ENCODE measurements at regions not wholly inside any gene's neighbourhood (a gene's known extent, or its start where the extent isn't known, plus 50 kb on each side); places are given as distances from the start of the nearest gene placed in this dataset.

DNA sequence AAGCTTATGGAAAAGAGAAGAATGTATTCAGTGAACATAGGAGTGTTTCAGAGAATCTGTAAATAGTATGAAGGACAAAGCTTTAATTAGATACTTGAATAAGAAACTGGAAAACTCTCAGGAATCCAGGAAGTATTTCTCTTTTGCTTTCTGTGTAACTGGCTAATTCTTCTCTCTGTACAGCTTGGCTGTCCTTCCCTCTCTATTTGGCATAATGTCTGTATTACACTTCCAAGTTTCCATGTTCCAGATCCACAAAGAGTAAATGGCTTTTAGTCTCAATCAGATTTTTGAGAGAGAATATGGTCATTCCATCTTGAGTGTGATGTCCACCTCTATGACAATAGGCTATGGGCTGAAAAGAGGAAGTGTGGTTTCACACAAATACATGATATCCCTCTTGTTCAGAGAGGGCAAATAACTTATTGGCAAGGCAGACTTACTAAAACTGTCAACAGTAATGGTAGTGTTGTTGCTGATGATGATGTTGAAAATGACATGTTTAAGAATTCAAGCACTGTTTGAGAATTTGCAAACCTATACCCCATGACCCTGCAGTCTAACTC, 129.2 kb upstream of the ERBB4 start:
- no peak for DNase-seq
- no peaks in the 10 kb centered on the region for H3K27me3 ChIP-seq
- H3K9me3 ChIP-seq: no peaks in the 10 kb centered on the region
- no peaks in the 10 kb centered on the region for H3K36me3 ChIP-seq (ENCODE audit: low read depth, missing control alignments)
- H3K4me1 ChIP-seq: no peaks in the 10 kb centered on the region
- H3K27ac ChIP-seq: no peak overlapping the region
- intact Hi-C loops (cut with DNase I; ENCODE audit: low total_unique reads): no loop called here
- no peak for TF ChIP-seq POLR2A (IDR thresholded peaks at IDR 0.05)
- no peak overlapping the region for H3K4me3 ChIP-seq

- TF ChIP-seq CTCF (IDR thresholded peaks at IDR 0.05) (no peak), POLR2A (IDR thresholded peaks at IDR 0.05) (no peak)
- intact Hi-C loops (cut with DNase I; ENCODE audit: low total_unique reads): no loop called here
Measured at GRCh38 chr2:212665948-212666347, 127.3 kb upstream of the ERBB4 start.

DNA sequence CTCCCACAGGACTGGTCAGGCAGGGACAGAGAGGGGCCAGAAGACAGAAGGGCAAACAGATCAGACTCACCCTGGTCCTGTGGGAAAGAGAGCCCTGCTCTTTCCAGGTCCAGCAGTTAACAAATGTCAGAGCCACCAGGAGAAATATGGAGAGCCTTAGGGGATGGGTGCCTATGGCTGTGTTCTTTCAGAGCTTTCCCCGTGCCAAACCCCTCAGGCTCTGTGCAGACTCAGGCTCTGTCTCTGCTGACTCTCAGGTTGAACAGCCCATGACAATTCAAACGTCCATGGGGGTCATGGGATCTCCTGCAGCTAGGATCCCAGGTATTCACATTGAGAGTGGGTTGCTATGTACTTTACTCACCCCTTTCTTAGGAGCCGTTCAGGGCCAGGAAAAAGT, 120.8 kb upstream of the ERBB4 start:
- 81 to 83% methylated on average over 3 of the region's 3 CpGs for WGBS, 2 donors
- Histone ChIP-seq H3K4me1 (no peaks in the 10 kb centered on the region), H3K4me3 (no peak overlapping the region), H3K27ac (no peak overlapping the region), H3K27me3 (no peaks in the 10 kb centered on the region), H3K9me3 (no peaks in the 10 kb centered on the region), H3K36me3 (ENCODE audit: low read depth, missing control alignments) (no peaks in the 10 kb centered on the region)
- intact Hi-C loops (cut with DNase I; ENCODE audit: low total_unique reads): no loop called here
- TF ChIP-seq POLR2A (IDR thresholded peaks at IDR 0.05): no peak
- DNase-seq: no peak

More at GRCh38 chr2:212665948-212666347, 127.3 kb upstream of the ERBB4 start:
- Histone ChIP-seq H3K27ac (no peak overlapping the region), H3K4me3 (no peak overlapping the region), H3K9me3 (no peaks in the 10 kb centered on the region), H3K36me3 (ENCODE audit: low read depth, missing control alignments) (no peaks in the 10 kb centered on the region), H3K27me3 (no peaks in the 10 kb centered on the region), H3K4me1 (no peaks in the 10 kb centered on the region)
- WGBS, 2 donors: 93 to 95% methylated on average over 1 of the region's 1 CpG
- no peak for DNase-seq

- H3K27ac ChIP-seq: no peak overlapping the region
- TF ChIP-seq CTCF (IDR thresholded peaks at IDR 0.05) (no peak), POLR2A (IDR thresholded peaks at IDR 0.05) (no peak)
- H3K4me1 ChIP-seq: no peaks in the 10 kb centered on the region
- no peaks in the 10 kb centered on the region for H3K9me3 ChIP-seq
- H3K4me3 ChIP-seq: no peak overlapping the region
- H3K36me3 ChIP-seq (ENCODE audit: low read depth, missing control alignments): no peaks in the 10 kb centered on the region
- no peaks in the 10 kb centered on the region for H3K27me3 ChIP-seq
- WGBS, 2 donors: 44% methylated on average over 1 of the region's 1 CpG
- no peak for DNase-seq
- intact Hi-C loops (cut with DNase I; ENCODE audit: low total_unique reads): no loop called here
Measured at GRCh38 chr2:212649646-212650045, 111.0 kb upstream of the ERBB4 start.

DNA sequence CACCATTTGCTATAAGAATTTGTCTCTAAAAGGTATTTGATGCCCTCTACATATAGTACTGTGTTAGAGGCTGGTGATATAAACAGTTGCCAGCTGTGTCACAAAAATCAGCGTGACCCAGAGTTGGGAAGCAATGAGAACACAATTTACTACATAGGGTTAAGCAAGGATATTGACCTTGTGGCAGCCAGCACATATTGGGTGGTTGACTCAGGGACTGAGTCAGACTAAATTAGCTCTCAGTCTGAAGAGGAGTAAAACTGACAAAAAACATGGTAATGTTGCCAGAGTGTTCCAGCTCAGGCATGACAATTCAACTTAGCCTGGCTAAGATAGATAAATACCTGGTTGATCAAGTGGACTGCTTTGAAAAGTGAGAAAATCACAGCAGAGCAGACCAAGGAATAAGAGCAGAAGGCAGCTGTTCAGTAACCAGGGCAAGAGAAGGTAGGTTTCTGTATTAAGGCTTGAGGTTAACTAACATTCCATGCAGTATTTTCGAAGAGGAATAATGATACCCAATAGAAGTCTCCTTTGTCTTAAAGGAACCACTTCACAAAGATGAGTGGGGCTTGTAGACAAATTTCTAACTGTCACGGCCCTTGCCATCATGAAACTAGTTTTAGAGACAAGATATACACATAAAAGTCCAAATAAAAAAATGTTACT, 108.2 kb upstream of the ERBB4 start:
- intact Hi-C loops (cut with DNase I; ENCODE audit: low total_unique reads): no loop called here
- Histone ChIP-seq H3K4me1 (no peaks in the 10 kb centered on the region), H3K36me3 (ENCODE audit: low read depth, missing control alignments) (no peaks in the 10 kb centered on the region), H3K4me3 (no peak overlapping the region), H3K9me3 (no peaks in the 10 kb centered on the region), H3K27ac (no peak overlapping the region), H3K27me3 (no peaks in the 10 kb centered on the region)
- DNase-seq: no peak
- no peak for TF ChIP-seq POLR2A (IDR thresholded peaks at IDR 0.05)
- TF ChIP-seq CTCF (IDR thresholded peaks at IDR 0.05): no peak
- WGBS, 2 donors: 75 to 84% methylated on average over 3 of the region's 3 CpGs
